ENCODE measurements at regions not wholly inside any gene's neighbourhood (a gene's known extent, or its start where the extent isn't known, plus 50 kb on each side); places are given as distances from the start of the nearest gene placed in this dataset.

- TF ChIP-seq CTCF (IDR thresholded peaks at IDR 0.05; ENCODE audit: insufficient read depth, low read length, poor library complexity, severe bottlenecking) = no peak
- TF ChIP-seq EZH2phosphoT487 (conservative IDR thresholded peaks at IDR 0.05; ENCODE audit: low read length) = no peak
Observed at GRCh38 chr4:15173251-15173650, 171.0 kb downstream of the CPEB2 start.

All from SU-DHL-6 (cell line).